ENCODE measurements at regions not wholly inside any gene's neighbourhood (a gene's known extent, or its start where the extent isn't known, plus 50 kb on each side); places are given as distances from the start of the nearest gene placed in this dataset.

DNA sequence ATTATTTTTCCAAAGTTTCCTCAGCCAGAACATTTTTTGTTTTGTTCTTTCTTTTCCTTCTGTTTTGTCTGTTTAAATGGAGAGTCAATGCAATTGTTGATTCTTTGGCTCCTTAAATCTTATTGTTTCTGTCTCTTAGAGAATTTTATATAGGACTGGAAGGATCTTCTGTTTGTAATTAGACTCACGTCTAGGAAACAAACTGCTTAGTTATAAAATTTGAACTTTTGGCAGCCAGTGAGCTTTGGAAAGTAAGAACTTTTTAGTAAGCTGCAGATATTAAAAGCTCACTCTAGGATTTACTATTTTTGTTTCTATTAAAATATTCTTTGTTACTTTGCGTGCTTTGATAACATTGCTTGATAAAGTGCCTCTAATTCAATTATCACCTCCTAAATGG is 109.8 kb upstream of the HNRNPU start:
- no peak for DNase-seq (ENCODE audit: low read depth, low spot score)
- Histone ChIP-seq H2AFZ (ENCODE audit: control insufficient read depth, low read depth, low read length) (no peak overlapping the region), H3K27me3 (replicated peaks in 1 of 2; ENCODE audit: control insufficient read depth in 2 of 2, insufficient read depth in 2 of 2, low read length in 1 of 2) (no peaks in the 10 kb centered on the region), H4K20me1 (ENCODE audit: control insufficient read depth, insufficient read depth) (no peaks in the 10 kb centered on the region), H3K9ac (ENCODE audit: control insufficient read depth, insufficient read depth, low read length) (no peak overlapping the region), H3K36me3 (ENCODE audit: control insufficient read depth in 2 of 2, insufficient read depth in 2 of 2, low read length in 1 of 2) (no peaks in the 10 kb centered on the region), H3K27ac (ENCODE audit: control insufficient read depth, insufficient read depth) (no peak overlapping the region), H3K9me3 (replicated peaks; ENCODE audit: control insufficient read depth, insufficient read depth, low read length) (no peaks in the 10 kb centered on the region), H3K79me2 (ENCODE audit: control insufficient read depth, insufficient read depth, low read length) (peaks cover 2% of the 10 kb centered on the region; the same call in 1 of the 2 replicates), H3K4me3 (no peak overlapping the region), H3K4me1 (ENCODE audit: control insufficient read depth, insufficient read depth, low read length) (no peaks in the 10 kb centered on the region), H3K4me2 (ENCODE audit: control insufficient read depth, insufficient read depth) (no peak overlapping the region)
- no peak for ATAC-seq
- ChIA-PET POLR2A (interaction anchor here (0.6 to 1.1 kb wide), 3 partner anchors 102 to 1661 kb away, joined by 3 read pairs; no protein-coding TSS in a partner anchor), CTCF (interaction anchor here (0.9 kb wide), 1 partner anchor 68 kb away, joined by 4 read pairs; no protein-coding TSS in a partner anchor), SMC1A (ENCODE audit: uncharacterized antibody, unreplicated experiment) (interaction anchor here (0.6 to 1.5 kb wide), 3 partner anchors 108 to 366 kb away, joined by 3 to 5 read pairs (median 4); no protein-coding TSS in a partner anchor), RAD21 (ENCODE audit: unreplicated experiment) (no interaction called here)
- no TSS peak for BruUV-seq (replicated peaks)
- in situ Hi-C loops (cut with MboI) (loop anchor here (10.0 kb wide), 1 partner anchor 519 kb away; the partner anchor contains the start of gene ADSS2), intact Hi-C loops (cut with micrococcal nuclease; ENCODE audit: unreplicated experiment) (no loop called here)
- no peak for FAIRE-seq
- WGBS (ENCODE audit: insufficient coverage, insufficient replicate concordance, low lambda C conversion rate, missing lambda C conversion rate), result 98% methylated on average over 2 of the region's 2 CpGs
- TF ChIP-seq, protein P1, sequence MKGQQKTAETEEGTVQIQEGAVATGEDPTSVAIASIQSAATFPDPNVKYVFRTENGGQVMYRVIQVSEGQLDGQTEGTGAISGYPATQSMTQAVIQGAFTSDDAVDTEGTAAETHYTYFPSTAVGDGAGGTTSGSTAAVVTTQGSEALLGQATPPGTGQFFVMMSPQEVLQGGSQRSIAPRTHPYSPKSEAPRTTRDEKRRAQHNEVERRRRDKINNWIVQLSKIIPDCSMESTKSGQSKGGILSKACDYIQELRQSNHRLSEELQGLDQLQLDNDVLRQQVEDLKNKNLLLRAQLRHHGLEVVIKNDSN (IDR thresholded peaks at IDR 0.05; ENCODE audit: borderline replicate concordance, extremely low read length, insufficient read depth, low read depth, low read length), result no peak
- no peak for TF ChIP-seq POLR2A (IDR thresholded peaks at IDR 0.05; ENCODE audit: low read depth, low read length)
- no peak for TF ChIP-seq CHD4 (IDR thresholded peaks at IDR 0.05)
- no peak for TF ChIP-seq SUPT20H (IDR thresholded peaks at IDR 0.05; ENCODE audit: borderline replicate concordance, control insufficient read depth, low read depth, low read length)
- no peak for TF ChIP-seq TAF1 (IDR thresholded peaks at IDR 0.05; ENCODE audit: borderline replicate concordance, low read depth, low read length)
- TF ChIP-seq, protein P2, sequence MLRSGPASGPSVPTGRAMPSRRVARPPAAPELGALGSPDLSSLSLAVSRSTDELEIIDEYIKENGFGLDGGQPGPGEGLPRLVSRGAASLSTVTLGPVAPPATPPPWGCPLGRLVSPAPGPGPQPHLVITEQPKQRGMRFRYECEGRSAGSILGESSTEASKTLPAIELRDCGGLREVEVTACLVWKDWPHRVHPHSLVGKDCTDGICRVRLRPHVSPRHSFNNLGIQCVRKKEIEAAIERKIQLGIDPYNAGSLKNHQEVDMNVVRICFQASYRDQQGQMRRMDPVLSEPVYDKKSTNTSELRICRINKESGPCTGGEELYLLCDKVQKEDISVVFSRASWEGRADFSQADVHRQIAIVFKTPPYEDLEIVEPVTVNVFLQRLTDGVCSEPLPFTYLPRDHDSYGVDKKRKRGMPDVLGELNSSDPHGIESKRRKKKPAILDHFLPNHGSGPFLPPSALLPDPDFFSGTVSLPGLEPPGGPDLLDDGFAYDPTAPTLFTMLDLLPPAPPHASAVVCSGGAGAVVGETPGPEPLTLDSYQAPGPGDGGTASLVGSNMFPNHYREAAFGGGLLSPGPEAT (IDR thresholded peaks at IDR 0.05; ENCODE audit: low read depth), result no peak
- TF ChIP-seq WRNIP1 (IDR thresholded peaks at IDR 0.05; ENCODE audit: borderline replicate concordance, low read depth, low read length), result no peak
- no peak for TF ChIP-seq GATAD2B (conservative IDR thresholded peaks at IDR 0.05; ENCODE audit: low read depth)
- TF ChIP-seq, protein P3, sequence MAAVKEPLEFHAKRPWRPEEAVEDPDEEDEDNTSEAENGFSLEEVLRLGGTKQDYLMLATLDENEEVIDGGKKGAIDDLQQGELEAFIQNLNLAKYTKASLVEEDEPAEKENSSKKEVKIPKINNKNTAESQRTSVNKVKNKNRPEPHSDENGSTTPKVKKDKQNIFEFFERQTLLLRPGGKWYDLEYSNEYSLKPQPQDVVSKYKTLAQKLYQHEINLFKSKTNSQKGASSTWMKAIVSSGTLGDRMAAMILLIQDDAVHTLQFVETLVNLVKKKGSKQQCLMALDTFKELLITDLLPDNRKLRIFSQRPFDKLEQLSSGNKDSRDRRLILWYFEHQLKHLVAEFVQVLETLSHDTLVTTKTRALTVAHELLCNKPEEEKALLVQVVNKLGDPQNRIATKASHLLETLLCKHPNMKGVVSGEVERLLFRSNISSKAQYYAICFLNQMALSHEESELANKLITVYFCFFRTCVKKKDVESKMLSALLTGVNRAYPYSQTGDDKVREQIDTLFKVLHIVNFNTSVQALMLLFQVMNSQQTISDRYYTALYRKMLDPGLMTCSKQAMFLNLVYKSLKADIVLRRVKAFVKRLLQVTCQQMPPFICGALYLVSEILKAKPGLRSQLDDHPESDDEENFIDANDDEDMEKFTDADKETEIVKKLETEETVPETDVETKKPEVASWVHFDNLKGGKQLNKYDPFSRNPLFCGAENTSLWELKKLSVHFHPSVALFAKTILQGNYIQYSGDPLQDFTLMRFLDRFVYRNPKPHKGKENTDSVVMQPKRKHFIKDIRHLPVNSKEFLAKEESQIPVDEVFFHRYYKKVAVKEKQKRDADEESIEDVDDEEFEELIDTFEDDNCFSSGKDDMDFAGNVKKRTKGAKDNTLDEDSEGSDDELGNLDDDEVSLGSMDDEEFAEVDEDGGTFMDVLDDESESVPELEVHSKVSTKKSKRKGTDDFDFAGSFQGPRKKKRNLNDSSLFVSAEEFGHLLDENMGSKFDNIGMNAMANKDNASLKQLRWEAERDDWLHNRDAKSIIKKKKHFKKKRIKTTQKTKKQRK (IDR thresholded peaks at IDR 0.05; ENCODE audit: low read depth, low read length), result no peak
- no peak for TF ChIP-seq NBN (IDR thresholded peaks at IDR 0.05)
- TF ChIP-seq SMAD5 (IDR thresholded peaks at IDR 0.05; ENCODE audit: low read depth), result no peak
- TF ChIP-seq ZNF217 (IDR thresholded peaks at IDR 0.05), result no peak
- no peak for TF ChIP-seq SRF (IDR thresholded peaks at IDR 0.05; ENCODE audit: low read depth in 2 of 2, low read length in 2 of 2)
- no peak for TF ChIP-seq RUNX3 (IDR thresholded peaks at IDR 0.05; ENCODE audit: low read length)
- no peak for TF ChIP-seq ZNF622 (IDR thresholded peaks at IDR 0.05)
